Astrocyte of the spinal cord (primary cell): ENCODE measurements at regions not wholly inside any gene's neighbourhood (a gene's known extent, or its start where the extent isn't known, plus 50 kb on each side); places are given as distances from the start of the nearest gene placed in this dataset.
A peak's percentile ranks its signal among the peaks of the same experiment; 100 is the strongest.

Experiments used
- DNase-seq: peaks from one replicate; pipeline ENCODE4 v3.0.0; 2011; ENCODE audit warnings: low read depth, low spot score
- H3K4me3 ChIP-seq: 2 replicates; pipeline ENCODE4 v1.5.1; 2011; ENCODE audit warnings: low read depth, mild to moderate bottlenecking, low read length, moderate library complexity
- CTCF ChIP-seq: IDR thresholded peaks from 2 replicates; pipeline ENCODE4 v1.5.1; 2012; ENCODE audit warnings: low read depth, mild to moderate bottlenecking, low read length, inconsistent platforms
- in situ Hi-C: cut with HindIII; loops from 2 replicates; pipeline ENCODE4 v1.10.0; 2017; ENCODE audit warnings: low sequenced_read_pairs

- no peak for DNase-seq
- in situ Hi-C loops = no loop called here
- TF ChIP-seq CTCF = no peak
- H3K4me3 ChIP-seq = no peak overlapping the region
Observed at GRCh38 chr12:63078906-63079305, 72.1 kb downstream of the AVPR1A start.

- no peak for TF ChIP-seq CTCF
- in situ Hi-C loops = no loop called here
- no peak for DNase-seq
- no peak overlapping the region for H3K4me3 ChIP-seq
Observed at GRCh38 chr12:63075376-63076060, 75.5 kb downstream of the AVPR1A start.

GRCh38 chr12:63070709-63071108 lies 80.3 kb downstream of the AVPR1A start:
- H3K4me3 ChIP-seq = no peak overlapping the region
- TF ChIP-seq CTCF = no peak
- in situ Hi-C loops = no loop called here
- DNase-seq = peak; percentile 29

- no peak for TF ChIP-seq CTCF
- in situ Hi-C loops = no loop called here
- DNase-seq = no peak
- H3K4me3 ChIP-seq = no peak overlapping the region
Observed at GRCh38 chr12:63069860-63070617, 81.0 kb downstream of the AVPR1A start.

GRCh38 chr12:63068857-63069442 lies 82.1 kb downstream of the AVPR1A start:
- H3K4me3 ChIP-seq = no peak overlapping the region
- DNase-seq = peak; percentile 86
- in situ Hi-C loops = no loop called here
- peak; percentile 59 for TF ChIP-seq CTCF

GRCh38 chr12:63066782-63067181 lies 84.2 kb downstream of the AVPR1A start:
- no peak for DNase-seq
- in situ Hi-C loops = no loop called here
- H3K4me3 ChIP-seq = no peak overlapping the region
- no peak for TF ChIP-seq CTCF
